HepG2 (cell line): ENCODE measurements at regions not wholly inside any gene's neighbourhood (a gene's known extent, or its start where the extent isn't known, plus 50 kb on each side); places are given as distances from the start of the nearest gene placed in this dataset.

Experiments used
- ATAC-seq: fragments of 200-7000 bp; cut with Tn5 transposase; 3 replicates; pipeline ENCODE4 v1.9.1; 2020; ENCODE audit warnings: mild to moderate bottlenecking, moderate library complexity
- BruUV-seq: library from RNA; stranded (reverse); fragments of 400-500 nt; replicated peaks from 2 replicates; lab custom pipeline; 2021; lab: Mats Ljungman, UMichigan
- CTCF ChIA-PET: fragments of 300-600 bp; formaldehyde crosslinking; extraction: SDS; loops from one replicate; lab custom pipeline; 2021; ENCODE audit warnings: low total read pairs, inconsistent platforms, low intra/inter-chr PET ratio; lab: Yijun Ruan, JAX
- POLR2A ChIA-PET: fragments of 350-600 bp; sonication (Branson Sonifier 250); formaldehyde crosslinking; loops from one replicate; lab custom pipeline; 2020; ENCODE audit warnings: antibody characterized with exemption, inconsistent platforms; lab: Yijun Ruan, JAX
- DNase-seq: peaks from one replicate; pipeline ENCODE4 v3.0.0-alpha.2; 2015; ENCODE audit warnings: low spot score
- FAIRE-seq: peaks from 3 replicates; lab custom pipeline; 2011; peaks lifted over from hg19 to GRCh38; lab: Jason Lieb, UNC
- H2AFZ ChIP-seq: one replicate; pipeline ENCODE4 v1.6.1; 2011; ENCODE audit warnings: low read length, inconsistent platforms
- H3K27ac ChIP-seq: fragments of 300-600 bp; 3 replicates; pipeline ENCODE4 v1.8.0; 2011; ENCODE audit warnings: mixed run types, mild to moderate bottlenecking, mixed read lengths, low read length, inconsistent platforms; ENCODE audit not compliant: insufficient read depth; ENCODE audit errors: extremely low read length
- H3K27me3 ChIP-seq, 2 experiments: fragments of 200-600 bp in 1 of 2; 2 replicates in 1 of 2; 3 replicates in 1 of 2; pipeline versions ENCODE4 v1.6.0 to v1.8.0; 2011; ENCODE audit warnings: low read length in 2 of 2, mild to moderate bottlenecking in 2 of 2, moderate library complexity in 2 of 2, inconsistent platforms in 1 of 2; ENCODE audit not compliant: insufficient read depth in 2 of 2, control insufficient read depth in 1 of 2
- H3K36me3 ChIP-seq, 2 experiments: fragments of 200-600 bp in 1 of 2; replicated peaks in 1 of 2; 2 replicates in 1 of 2; 3 replicates in 1 of 2; pipeline versions ENCODE4 v1.5.1 to v1.8.0; 2011; ENCODE audit warnings: low read length in 2 of 2, inconsistent platforms in 1 of 2; ENCODE audit not compliant: insufficient read depth in 2 of 2, control insufficient read depth in 1 of 2
- H3K4me1 ChIP-seq: 2 replicates; pipeline ENCODE4 v1.5.1; 2012; ENCODE audit warnings: low read length, inconsistent platforms; ENCODE audit not compliant: insufficient read depth
- H3K4me2 ChIP-seq: 2 replicates; pipeline ENCODE4 v1.6.0; 2011; ENCODE audit warnings: low read depth, low read length, inconsistent platforms
- H3K4me3 ChIP-seq, 3 experiments: fragments of 200-600 bp in 1 of 3; sonication (generic), shearing (Covaris generic) in 1 of 3; replicated peaks in 1 of 3; 2 replicates each; pipeline ENCODE4 v1.5.1; 2011 to 2016; ENCODE audit warnings: low read length in 3 of 3, inconsistent platforms in 2 of 3, low read depth in 2 of 3, mild to moderate bottlenecking in 2 of 3, control low read depth in 1 of 3, mixed read lengths in 1 of 3; ENCODE audit not compliant: insufficient read depth in 1 of 3
- H3K79me2 ChIP-seq: one replicate; pipeline ENCODE4 v1.6.1; 2011; ENCODE audit warnings: low read length, inconsistent platforms; ENCODE audit not compliant: insufficient read depth
- H3K9ac ChIP-seq: 2 replicates; pipeline ENCODE4 v1.6.0; 2011; ENCODE audit warnings: mild to moderate bottlenecking, low read depth, low read length, inconsistent platforms; ENCODE audit not compliant: insufficient read depth
- H3K9me3 ChIP-seq: 2 replicates; pipeline ENCODE4 v1.5.1; 2012; ENCODE audit warnings: mild to moderate bottlenecking, low read length
- H4K20me1 ChIP-seq: 2 replicates; pipeline ENCODE4 v1.6.0; 2011; ENCODE audit warnings: inconsistent platforms, mild to moderate bottlenecking, low read length, moderate library complexity; ENCODE audit not compliant: insufficient read depth
- CTCF ChIP-seq: sonication (generic); formaldehyde crosslinking; IDR thresholded peaks from 2 replicates; pipeline ENCODE4 v1.5.0; 2020; ENCODE audit warnings: mild to moderate bottlenecking, missing genetic modification reagents, moderate library complexity
- IKZF4 ChIP-seq: sonication (generic); formaldehyde crosslinking; IDR thresholded peaks from 2 replicates; pipeline ENCODE4 v1.5.1; 2020; ENCODE audit warnings: borderline replicate concordance, mild to moderate bottlenecking, low read depth, missing genetic modification reagents; ENCODE audit errors: not compliant biosample characterization
- STAG1 ChIP-seq: sonication (generic); formaldehyde crosslinking; IDR thresholded peaks from 2 replicates; pipeline ENCODE4 v1.4.0; 2020; ENCODE audit warnings: missing genetic modification reagents
- ZNF615 ChIP-seq: sonication (generic); formaldehyde crosslinking; IDR thresholded peaks from 2 replicates; pipeline ENCODE4 v1.5.0; 2020; ENCODE audit warnings: mild to moderate bottlenecking, missing genetic modification reagents, borderline replicate concordance
- WGBS: methylation state at CpG from one replicate; pipeline ENCODE4 v1.1.6; 2017; ENCODE audit warnings: low lambda C conversion rate; 5-methylcytosine and 5-hydroxymethylcytosine counted together
- in situ Hi-C: cut with HindIII; loops from 2 replicates; pipeline ENCODE4 v1.10.0; 2017; ENCODE audit warnings: low pct_unique_long_range_greater_than_20kb; ENCODE audit not compliant: extremely low pct_ligation_motif_present
- intact Hi-C: fragments of 100-400 bp; cut with micrococcal nuclease; formaldehyde crosslinking; loops from one replicate; pipeline ENCODE4 v1.10.0; 2022; ENCODE audit not compliant: unreplicated experiment

DNA sequence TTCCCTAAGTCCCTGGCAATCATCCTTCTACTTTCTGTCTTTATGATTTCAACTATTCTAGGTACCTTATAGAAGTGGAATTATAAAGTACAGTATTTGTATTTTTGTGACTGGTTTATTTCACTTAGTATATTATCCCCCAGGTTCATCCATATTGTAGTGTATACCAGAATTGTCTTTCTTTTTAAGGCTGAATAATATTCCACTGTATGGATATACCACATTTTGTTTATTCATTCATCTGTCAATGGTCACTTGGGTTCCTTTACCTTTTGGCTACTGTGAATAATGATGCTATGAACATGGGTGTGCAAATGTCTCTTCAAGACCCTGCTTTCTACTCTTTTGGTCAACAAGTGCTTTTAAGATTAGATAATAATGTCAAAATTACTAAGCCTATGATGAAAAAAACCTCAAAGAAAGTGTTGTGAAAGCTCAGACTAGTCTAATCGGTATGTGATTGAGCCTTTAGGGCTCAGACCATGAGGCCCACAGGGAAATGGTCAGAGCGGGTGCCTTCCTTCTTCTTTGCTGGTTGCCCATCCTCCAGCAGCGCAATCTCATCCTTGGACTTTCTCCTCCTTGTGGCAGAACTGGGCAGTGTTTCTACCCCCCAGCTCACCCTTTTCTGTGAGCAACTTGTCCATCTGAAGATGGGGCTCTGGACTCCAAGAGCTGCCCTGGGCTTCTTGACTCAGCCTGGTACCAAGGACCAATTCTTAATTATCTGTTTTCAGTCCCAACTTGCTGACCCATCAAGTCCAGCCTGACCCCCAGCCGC, 105.4 kb downstream of the TTC8 start:
- 23% methylated on average over 4 of the region's 4 CpGs for WGBS
- POLR2A ChIA-PET = no interaction called here

More for the DNA sequence above, 105.4 kb downstream of the TTC8 start:
- intact Hi-C loops (loop anchor here (1.0 kb wide), 1 partner anchor 263 kb away; no protein-coding TSS in a partner anchor), in situ Hi-C loops (no loop called here)
- Histone ChIP-seq H3K27ac (no peak overlapping the region), H3K9me3 (no peaks in the 10 kb centered on the region), H3K4me3 (no peak overlapping the region), H3K4me2 (no peak overlapping the region), H2AFZ (no peak overlapping the region), H3K79me2 (no peaks in the 10 kb centered on the region), H4K20me1 (no peaks in the 10 kb centered on the region), H3K27me3 (peaks cover 0 to 22% of the 10 kb centered on the region in 2 experiments; a peak in 3 of 5 replicates), H3K4me1 (no peaks in the 10 kb centered on the region), H3K36me3 (no peaks in the 10 kb centered on the region), H3K9ac (no peak overlapping the region)
- peak; percentile 3 for DNase-seq
- BruUV-seq = no TSS peak
- TF ChIP-seq STAG1 (CRISPR knock-in tag) = peak; percentile 33
- no peak for TF ChIP-seq ZNF615 (CRISPR knock-in tag)
- peak; percentile 42 for TF ChIP-seq CTCF (CRISPR knock-in tag)
- no peak for TF ChIP-seq IKZF4 (CRISPR knock-in tag)
- peak; percentile 73 for ATAC-seq
- CTCF ChIA-PET = interaction anchor here (0.7 to 1.4 kb wide), 2 partner anchors 262 to 985 kb away, joined by 3 to 4 read pairs; no protein-coding TSS in a partner anchor
- FAIRE-seq = no peak
